Activated naive CD4-positive, alpha-beta T cell treated with anti-CD3 and anti-CD28 coated beads, Interleukin-2, amount 50 U/mL, for 16 hours (primary cell): ENCODE measurements at regions not wholly inside any gene's neighbourhood (a gene's known extent, or its start where the extent isn't known, plus 50 kb on each side); places are given as distances from the start of the nearest gene placed in this dataset.

Source experiments
- DNase-seq: peaks from one replicate; pipeline ENCODE4 v3.0.0-alpha.2; 2020

DNA sequence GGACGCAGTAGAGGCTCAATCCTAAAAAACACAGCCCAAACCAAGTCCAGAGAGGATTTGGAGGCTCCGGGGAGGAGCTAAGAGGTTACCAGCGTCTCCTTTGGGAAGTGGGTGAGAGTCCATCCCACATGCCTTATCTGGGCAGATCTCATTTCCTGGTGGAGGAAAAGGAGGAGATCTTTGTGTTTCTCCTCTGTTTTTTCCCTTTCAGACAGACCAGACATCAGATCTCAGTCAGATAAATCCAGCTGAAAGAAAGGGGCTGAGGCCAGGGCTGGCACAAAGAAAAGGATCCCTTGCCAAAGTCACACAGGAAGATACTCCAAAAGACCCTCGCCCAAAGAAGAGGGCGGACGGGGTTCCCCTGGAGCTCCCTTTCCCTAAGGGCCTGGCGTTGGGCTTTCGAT is 58.3 kb upstream of the COMTD1 start:
- no peak for DNase-seq

DNA sequence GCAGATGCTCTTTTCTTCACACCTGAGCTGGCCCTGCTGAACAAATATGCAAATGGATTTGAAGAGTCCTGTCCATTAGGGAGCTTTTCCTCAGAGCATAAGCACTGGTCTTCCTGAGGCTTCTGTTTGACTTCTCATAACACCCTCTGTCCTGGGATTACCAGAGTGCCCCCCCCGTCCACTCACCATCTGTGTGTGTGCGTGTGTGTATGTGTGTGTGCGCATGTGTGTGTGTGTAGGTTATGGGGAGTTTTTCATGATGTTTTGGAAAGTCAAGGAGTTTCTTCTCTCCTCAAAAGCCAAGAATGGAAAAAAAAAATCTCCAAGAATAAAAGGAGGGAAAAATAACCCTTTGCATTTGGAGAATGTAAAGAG is 57.7 kb upstream of the COMTD1 start:
- DNase-seq = no peak

DNA sequence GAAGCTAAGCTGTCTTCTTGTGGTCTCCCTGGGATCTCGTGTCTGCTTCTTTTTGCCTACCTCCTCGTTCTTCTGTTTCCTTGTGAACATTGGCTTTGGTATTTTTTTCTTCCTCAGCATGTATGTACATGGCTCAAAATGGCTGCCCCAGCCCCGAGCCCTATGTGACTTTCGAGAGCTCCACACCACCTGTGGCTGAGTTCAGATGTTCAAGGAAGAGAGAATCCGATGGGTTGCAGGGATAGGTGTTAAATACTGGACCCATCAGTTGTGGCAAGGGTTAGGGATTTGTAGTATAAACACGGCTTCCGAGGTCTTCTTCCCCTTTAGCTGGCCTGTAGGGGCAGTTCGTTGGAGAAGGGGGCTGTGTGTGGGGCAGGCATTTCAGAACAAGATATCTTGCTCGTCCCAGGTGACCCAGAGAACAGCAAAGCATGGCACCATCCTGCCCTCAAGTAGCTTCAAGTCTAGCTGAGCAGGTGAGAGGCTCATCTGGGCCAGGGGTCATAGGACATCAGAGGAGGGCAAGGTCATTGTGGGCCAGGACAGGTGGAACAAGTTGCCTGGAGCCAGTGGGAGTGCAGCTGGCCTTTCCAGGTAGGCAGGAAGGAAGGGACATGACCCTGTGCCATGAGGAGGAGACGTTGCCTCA is 57.2 kb upstream of the COMTD1 start:
- DNase-seq = no peak

DNA sequence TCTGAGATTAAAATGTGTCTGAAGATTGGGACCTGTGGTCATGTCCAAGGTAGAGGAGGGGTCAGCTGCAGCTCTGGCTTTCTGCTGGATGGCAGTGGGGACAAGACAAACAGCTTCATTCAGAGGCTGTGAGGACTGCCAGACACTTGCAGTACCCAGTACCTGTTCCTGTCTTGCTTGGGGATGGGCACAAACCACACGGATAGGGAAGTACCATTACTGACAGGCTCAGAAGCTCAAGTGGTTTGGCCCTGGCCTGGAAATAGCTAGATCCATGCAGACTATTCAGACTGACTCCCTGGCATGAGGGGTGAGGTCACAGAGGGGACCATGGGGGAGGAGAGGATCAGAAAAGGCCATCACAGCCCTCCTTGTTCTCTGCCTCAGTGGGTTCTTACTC is 56.0 kb upstream of the COMTD1 start:
- no peak for DNase-seq

DNA sequence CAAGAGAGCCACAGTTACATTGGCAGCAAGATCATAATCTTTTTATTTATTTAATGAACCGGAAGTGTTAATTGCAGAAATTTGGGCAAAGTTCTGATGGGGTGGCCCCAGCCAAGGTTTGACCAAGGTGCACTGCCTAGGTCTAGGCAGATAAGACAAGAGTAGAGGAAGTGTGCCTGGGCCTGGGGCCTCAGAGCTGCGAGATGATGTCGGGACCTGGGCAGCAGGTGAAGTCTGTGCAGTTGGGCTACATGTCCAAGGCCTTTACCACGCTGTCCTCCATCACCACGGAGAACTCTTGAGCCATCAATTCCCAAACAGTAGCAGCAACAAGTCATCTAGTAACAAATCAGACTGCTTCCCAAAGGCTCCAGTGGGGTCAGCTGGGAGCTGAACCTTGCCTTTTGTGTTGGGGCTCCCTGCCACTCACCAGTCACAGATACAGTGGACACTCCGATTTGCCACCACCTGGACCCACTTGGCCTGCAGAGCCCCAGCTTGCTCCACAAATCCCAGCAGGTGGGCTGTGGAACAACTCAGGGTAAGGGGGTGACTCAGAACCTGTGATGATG is 52.5 kb upstream of the COMTD1 start:
- DNase-seq = no peak

DNA sequence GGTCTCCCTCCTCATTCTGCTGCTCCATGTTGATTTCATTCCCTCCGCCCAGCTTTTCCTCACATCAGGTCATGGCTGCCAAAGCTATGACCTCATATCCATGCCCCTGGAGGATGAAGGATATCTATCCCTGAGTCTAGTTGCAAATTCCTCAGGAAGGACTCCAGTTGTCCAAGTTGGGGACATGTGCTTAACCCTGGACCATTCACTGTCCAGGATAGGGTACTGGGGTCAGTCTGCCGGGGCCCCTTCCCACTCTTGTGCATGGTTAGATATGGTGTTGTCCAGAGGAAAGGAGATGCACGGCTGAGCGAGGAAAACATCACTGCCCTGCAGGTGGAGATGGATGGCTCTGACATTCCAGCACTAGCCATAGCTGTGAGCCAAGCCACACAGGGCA is 51.9 kb upstream of the COMTD1 start:
- DNase-seq = no peak

DNA sequence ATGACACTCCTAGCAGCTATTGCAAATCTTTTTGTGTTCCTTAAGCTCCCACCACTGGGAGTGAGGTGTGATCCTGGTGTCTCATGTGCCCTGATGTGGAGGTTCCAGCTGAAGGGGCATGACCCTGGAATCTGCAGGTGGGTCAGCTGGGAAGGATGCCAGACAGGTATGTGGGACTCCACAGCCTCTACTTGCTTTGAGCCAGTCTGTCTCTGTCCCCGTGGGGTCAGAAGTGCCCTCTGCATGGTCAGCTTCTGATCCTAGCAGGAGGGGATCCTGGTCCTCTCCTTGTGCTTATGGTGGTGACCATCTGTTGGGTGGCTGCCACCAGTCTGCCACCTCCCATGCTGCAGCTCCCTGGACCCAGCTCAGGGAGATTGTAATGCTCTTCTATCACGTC is 51.1 kb upstream of the COMTD1 start:
- DNase-seq = no peak
